UCSD-AML1 (cell line): ENCODE measurements at regions not wholly inside any gene's neighbourhood (a gene's known extent, or its start where the extent isn't known, plus 50 kb on each side); places are given as distances from the start of the nearest gene placed in this dataset.

ENCODE experiments used
- DNase-seq: peaks from one replicate; lab custom pipeline; 2025; ENCODE audit not compliant: unreplicated experiment; lab: John Stamatoyannopoulos, UW

DNA sequence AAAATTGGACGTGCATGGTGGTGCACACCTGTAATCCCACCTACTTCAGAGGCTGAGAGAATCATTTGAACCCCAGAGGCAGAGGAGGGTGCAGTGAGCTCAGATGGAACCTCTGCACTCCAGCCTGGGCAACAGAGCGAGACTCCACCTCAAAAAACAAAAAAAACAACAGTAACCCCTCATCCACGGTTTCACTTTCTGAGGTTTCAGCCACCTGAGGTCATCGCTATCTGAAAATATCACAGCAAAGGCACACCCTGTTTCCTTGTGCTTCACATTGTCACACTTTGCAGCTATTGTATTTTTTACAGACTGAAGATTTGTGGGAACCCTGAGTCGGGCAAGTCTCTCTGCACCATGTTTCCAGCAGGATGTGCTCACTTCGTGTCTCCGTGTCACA, 54.1 kb upstream of the FOXQ1 start:
- DNase-seq, result no peak

DNA sequence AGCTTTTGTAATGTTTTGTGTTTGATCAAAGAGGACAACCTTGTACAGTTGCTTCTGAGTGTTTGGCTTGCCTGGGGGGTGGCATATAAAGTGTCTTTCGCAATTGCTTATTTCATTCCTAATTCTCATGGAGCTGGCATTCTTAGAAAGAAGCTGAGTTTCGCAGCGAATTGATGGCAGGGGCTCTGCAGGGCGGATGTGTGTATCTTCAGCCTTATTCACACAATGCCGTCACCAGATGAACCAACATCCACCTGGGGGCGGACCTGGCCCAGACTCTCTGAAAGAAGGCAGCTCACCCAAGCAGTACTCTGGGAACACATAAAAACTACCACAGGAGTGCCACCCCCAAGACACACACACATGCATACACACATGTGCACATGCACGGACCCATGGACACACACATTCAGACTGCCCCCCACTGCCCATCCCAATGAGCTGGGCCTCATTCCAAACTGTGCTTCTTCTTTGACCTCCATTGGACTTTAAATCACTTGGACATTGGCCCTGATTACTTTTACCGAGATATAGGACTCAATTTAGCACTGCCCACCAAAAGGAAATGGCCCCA, 55.4 kb upstream of the FOXQ1 start:
- DNase-seq, result no peak

DNA sequence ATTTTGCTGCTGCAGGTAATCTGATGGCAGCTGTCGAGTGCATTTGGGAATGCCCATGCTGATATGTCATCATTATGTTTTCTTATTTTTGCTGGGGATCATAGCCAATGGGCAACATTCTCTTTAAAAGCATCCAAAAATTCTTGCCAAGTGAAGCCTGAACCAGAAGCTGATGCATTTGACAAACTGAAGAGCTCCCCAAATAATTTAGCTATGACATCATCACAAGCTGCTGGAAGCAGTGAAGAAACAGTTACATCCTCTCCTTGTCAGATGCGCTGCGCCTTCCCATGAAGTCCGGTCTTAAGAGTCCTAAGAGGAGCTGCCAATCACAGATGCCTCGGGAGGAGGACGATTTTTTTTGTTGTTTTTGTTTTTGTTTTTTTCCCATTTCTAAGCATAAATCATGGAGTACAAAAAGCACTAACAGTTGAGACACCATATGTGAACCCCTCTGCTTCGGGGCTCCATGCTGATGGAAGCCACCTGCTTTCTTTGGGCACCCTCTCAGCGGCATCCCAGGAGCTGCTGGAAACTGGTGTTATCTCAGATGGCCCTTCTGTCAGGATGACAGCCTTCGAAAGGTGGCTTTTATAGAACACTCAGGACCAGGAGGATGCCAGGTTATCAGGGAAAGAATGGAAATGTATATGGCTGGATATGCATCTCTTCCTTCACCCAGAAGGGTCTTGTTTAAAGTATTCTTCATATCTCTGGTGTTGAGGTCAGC, 56.1 kb upstream of the FOXQ1 start:
- no peak for DNase-seq

DNA sequence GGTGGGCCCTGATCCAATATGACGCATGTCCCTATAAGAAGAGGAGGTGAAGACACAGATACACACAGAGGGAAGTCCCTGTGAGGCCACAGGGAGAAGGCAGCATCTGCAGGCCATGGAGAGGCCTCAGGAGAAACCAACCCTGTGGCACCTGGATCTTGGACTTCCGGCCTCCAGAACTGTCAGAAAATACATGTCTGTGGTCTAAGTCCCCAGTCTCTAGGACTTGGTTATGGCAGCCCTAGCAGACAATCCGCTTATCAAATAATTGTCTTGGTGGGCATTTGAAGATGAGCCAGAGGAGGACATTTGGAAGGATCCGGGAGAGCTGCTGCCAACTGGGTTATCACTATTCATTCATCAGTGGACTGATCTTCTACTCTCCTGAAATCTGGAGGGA, 57.6 kb upstream of the FOXQ1 start:
- no peak for DNase-seq

DNA sequence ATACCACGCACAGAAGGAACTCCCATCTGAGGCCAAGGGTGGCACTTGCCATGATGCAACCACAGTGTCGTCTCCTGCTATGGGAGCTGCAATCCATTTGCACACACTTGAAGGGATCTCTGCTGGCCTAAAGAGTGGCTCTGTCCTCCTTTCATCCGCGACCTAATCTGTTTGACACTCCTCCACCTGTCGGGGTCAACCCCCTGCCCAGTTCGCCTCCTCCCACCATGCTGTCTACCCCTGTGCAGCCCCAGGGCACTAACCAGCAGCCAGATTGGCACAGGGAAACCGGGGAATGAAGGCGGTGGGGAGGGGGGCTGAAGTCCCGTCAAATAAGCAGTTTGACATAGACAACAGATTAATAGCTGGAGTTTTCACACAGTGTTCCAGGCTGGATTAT, 58.1 kb upstream of the FOXQ1 start:
- no peak for DNase-seq

DNA sequence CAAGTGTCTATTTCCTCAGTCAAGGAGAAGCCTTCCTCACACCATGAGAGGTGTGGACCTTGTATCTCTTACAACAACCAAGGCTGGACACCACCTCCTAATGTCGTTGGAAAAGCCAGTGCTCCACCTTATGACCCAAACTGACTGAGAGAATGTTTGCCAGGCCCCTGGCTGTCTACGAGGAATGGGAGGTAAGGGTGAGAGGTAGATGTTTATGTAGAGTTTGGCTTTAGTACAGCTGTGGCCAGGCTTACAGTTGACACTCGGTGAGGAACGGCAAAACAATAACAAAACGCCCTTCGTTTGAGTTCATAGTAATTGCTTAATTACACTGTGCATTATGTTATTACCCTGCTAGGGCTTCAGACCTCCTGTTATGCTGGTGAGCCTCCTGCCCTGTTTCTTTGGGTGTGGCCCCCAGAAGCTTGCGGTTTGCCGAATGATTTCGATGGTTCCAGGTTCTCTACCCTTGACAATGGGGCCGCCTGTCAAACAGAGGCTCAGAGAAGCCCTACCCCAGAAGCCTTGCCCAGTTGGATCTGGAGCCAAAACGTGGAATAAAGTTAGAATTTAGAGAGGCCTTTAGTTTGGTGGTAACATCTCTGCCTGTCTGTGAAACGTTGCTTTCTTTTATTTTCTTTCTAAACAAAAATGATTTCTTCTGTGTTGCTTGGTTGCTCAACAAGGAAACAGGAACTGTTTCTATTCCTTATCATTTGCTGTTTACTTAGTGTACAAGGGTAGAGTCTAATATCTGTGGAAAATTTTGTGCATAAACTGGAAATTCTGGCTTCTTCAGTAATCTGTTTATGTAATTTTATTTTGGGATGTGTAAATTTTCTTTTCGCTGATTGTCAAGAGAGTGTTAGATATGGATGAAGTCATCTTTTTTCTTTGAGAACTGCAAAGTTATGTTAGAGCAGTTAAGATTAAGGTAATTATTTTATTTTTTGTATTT, 60.4 kb upstream of the FOXQ1 start:
- no peak for DNase-seq

DNA sequence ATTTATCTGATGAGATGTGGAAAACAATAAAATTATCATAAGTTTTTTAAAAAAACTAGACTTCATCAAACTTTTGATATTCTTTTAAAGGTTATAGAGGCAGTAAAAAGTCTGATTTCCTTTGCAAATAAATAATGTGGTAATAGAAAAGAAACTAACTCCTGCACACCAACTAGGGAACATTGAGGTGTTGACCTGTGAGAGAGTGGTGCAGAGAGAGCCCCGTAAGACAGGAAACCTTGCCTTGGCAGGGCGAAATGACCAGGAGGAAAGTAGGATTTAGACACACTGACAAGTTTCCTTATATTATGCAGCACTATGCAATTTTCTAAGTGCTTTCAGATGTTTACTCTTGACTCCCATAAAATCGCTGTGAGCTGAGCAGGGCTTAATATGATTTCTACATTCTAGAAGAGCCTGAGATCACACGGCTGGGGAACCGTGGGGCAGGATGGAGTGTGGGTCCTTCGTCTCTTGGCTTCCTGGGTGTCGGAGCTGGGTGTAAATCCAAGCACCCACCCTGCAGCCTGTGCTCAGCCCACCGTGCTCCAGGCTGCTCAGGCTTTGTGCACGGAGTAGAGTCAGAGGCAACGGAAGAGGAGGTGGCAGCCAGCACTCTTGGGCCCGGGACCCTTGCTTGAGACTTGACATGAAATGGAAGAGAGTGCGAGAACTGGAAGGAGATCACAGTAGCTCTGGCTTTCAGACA, 61.3 kb upstream of the FOXQ1 start:
- DNase-seq, result no peak

DNA sequence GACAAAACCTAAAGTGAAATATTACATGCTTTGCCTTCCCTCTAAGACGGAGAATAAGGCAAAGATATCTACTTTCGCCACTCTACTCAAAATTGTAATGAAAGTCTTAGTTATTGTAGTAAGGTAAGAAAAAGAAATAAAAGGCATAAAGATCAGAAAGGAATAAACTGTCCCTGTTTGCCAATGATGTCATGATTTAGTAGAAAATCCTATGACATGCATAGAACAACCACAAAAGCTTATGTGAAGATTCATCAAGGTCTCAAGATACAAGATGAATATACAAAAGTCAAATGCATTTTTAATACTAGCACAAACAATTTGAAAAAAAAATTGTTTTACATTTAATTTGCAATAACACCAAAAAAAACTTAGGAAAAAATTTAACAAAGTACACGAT, 64.0 kb upstream of the FOXQ1 start:
- DNase-seq, result no peak

DNA sequence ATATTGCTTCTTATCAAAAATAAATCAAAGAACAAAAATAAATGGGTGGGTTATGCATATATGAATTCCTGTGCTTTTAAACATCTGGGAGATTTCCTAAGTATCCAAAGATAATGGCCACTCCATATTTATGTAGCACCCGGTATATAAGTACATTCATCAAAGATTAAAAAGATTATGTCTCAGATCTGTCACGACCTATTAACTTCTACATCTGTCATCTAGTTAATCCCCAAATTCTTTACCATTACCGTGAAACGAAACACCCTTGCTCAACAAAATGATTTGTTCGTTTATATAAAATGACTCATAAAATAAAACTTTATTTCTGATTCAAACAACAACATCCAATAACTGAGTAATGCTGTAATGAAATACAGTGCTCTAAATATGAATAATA, 64.8 kb upstream of the FOXQ1 start:
- no peak for DNase-seq

DNA sequence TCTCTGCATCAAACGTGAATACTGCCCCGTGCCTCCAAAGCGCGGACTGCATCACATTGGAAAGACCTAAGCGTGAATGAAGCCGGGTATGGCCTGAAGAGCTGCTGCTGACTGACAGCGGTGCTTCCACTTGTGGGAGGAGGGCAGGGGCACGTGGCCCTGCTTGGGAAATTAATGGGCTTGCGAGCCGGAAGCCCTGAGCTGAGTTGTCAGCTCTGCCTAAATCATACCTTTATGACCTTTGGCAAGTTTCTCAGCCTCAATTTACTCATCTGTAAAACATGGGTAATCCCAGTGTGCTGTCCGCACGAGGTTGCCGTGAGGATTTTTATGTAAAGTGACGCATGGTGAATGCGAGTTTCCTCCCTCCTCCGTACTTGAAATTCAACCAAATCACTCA, 67.0 kb upstream of the FOXQ1 start:
- DNase-seq, result no peak

DNA sequence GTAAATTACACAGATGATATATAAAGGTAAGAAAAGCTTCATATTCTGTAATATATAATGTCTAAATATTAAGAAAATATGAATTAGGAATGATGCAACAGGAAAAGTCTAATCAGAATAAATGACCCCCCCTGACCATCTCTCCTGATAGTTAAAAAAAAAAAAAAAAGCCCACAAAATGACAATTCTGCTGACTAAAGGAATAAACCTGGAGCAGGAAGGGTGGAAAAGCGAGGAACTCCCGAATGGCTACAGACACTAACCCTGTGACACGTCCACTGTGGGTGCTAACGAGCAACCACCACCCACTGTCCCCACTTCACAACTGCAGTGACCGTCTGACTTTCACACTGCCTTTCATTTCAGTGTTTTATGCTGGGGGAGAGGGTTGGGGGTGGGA, 67.6 kb upstream of the FOXQ1 start:
- DNase-seq, result no peak

DNA sequence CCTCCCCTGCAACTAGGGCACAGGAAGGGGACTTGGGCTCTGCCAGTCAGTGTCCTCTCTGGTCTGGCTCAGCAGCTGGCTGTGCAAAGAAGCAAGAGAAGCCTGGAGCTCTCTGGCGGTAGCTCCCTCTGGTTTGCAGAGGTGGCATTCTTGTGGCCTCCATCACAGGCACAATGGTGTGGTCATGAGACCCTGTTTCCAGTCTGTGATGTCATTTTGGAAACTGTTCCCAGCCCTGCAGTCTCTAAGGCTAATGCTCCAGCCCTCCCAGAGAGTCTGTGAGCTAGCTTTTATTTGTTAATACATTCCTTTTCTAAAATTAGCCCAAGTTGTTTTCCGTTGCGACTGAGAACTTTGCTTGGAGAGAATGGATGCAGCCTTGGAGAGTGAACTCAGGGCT, 69.5 kb upstream of the FOXQ1 start:
- DNase-seq, result no peak

DNA sequence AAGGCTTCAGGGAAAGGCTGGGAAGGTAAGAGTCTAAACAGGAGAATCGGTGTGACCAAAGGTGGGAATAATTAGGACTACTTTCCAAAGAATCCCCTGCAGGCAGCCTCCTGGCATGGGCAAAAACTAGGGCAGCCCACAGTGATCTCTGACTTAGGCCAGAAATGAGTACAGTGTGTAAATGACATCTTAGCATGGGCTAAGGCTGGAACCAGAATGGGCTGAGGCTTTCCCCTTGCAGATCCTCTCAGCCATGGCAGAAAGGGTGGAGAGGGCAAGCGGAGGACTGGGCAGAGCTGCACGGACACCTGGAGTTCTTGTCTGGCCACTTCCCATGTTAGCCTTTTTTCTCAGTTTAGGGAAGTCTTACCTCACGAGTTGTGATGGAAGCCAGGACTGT, 69.9 kb upstream of the FOXQ1 start:
- DNase-seq, result no peak

DNA sequence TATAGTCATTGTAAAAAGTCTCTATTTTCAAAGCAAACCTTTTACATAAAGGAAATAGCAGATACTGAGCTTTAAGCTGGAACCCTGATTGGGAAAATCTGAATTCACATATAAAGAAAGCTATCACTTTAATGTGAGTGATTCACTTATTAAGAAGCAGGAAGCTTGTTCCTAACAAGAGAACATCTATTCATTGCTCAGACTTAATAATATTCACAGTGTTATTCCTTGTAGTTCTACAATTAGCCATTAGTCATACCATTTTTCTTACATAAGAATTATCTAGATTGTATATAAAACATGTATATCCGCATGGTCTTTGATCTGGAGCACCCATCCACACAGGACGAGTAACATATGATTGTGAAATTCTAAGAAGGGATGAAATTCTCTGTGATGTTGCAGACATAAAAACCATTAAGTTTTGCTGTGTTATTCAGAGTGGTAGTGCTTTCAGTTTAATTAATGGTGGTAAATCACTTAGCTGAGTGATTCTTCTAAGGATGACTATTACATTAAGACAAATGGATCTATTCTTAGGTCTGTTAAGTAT, 71.1 kb upstream of the FOXQ1 start:
- DNase-seq, result no peak

DNA sequence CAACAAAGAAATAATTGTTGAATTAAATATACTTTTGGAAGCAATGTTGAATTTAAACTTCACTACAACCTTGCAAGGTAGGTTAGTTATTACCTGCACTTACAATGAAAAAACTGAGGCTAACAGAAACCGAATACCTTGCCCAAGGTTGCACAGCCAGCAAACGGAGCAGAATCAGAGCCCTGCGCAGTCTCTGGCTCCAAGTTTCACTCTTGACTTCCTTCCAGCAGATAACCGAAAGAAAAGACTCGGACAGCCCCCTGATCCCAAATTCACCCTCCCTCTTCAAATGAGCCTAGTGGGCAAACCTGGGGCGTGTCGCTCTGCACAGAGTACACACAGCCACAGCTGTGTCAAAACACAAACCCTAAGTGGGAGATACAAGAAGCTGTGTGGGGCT, 72.1 kb upstream of the FOXQ1 start:
- no peak for DNase-seq

DNA sequence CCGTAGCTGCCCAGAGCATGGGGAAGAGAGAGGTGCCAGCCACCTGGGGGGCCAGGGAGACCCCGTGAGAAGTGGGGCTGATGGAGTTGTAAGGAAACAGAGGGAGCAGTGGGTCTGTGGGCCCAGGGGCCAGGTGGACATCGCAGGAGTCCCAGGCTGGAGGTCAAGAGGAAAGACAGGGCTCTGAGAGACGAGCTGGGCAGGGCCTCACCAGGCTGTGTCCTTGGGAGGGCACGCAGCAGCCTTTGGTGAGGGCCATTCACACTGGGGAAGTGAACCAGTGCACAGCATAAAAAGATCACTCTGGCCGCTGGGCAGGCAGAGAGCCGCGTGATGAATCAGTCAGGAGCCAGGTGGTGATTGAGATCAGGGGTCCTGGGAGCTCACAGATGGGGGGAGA, 73.9 kb upstream of the FOXQ1 start:
- no peak for DNase-seq

DNA sequence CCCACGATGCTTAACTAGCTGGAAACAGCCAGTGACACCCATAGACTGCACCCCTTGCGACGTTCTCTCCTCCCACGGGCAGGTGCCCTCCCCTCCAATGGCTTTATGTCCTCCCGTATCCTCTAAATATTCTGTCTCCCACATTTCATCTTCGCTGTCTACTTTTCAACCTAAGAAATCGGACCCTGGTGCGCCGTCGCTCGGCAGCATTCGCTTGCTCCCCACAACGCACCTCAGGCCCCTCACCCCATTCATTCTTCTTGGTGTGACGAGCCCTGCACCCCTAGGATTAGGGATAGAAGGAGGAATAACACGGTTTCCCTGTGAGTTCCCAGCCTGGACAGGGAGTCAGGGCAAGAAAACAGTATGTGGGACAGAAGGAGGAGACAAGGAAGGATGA, 74.3 kb upstream of the FOXQ1 start:
- no peak for DNase-seq

DNA sequence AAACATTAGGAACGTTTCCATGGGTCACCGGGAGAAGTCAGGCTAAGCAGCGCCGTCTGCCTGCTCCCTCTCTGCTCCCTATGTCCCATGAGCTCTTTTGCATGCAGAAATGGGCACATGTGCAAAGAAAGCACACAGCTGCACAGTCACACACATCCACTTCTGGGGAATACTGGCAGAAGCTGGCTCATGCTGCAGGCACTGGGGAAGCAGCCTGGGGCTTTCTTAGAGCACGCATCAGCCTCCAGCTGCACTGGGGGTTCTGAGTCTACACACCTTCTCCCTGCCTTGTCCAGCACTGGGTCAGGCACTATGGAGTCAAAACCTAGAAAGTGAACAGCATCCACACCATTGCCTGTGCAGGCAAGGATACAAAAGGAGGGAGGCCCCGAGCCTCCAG, 76.1 kb upstream of the FOXQ1 start:
- no peak for DNase-seq

DNA sequence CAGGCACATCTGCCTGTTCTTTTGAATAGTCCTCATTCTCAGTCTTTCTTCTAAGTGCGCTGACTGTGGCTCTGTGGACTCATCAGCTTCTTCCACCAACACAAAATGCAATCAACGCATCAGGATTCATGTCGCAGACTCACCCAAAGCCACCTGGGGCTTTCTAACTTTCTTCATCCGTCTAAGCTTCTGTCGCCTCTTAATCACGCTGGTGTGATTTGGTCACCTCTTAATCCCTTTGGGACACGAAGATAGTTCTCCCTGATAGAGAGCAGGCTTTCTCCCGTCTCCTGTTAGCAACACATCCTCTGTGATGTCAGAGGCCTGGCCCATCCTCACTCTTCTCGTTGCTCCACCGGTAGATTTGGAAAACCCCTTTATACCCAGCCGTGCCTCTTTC, 78.0 kb upstream of the FOXQ1 start:
- DNase-seq, result no peak

DNA sequence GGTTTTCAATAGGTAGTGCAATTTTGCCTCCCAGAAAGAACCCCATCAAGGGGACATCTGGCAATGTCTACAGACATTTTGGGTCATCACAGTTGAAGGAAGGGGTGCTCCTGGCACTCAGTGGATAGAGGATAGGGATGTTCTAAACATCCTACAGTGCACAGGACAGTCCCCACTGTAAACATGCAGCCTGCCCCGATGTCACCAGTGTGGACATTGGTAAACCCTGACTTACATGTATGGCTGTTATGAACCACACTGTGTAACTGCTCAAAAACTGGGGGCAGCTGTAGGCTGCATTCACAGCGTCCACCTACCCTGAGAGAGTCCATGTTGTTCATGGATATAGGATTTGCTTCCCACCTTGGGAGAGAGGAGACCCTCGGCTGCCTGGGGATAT, 79.3 kb upstream of the FOXQ1 start:
- no peak for DNase-seq

DNA sequence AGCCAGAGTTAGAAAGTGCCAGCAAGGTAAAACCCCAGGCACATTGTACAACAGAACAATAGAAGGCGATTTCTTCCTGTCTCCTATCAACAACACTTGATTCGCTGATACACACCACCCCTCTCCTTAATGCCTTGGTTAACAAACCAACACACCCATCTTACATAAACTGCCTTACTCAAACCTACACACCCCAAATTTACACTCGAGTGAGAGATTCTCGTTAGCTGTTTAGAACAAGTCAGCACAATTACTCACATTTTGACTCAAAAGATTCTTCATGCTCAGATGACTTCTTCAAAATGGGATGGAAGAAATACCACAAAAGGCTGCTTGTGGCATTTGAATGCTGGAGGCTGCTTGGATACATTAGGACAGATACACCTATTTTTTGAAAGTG, 80.0 kb upstream of the FOXQ1 start:
- no peak for DNase-seq
